ENCODE measurements at regions not wholly inside any gene's neighbourhood (a gene's known extent, or its start where the extent isn't known, plus 50 kb on each side); places are given as distances from the start of the nearest gene placed in this dataset.
"Not testable (repeated sequence)": the region's sequence is repeated elsewhere in the genome, so short reads cannot be mapped to it uniquely, and the experiment has no call there.

- not testable (repeated sequence) for H2AK5ac ChIP-seq (ENCODE audit: insufficient read length, low read length); H3K27me3 ChIP-seq (ENCODE audit: insufficient read depth, low read length); H3K23ac ChIP-seq (ENCODE audit: insufficient read length, low read depth, low read length); H3K18ac ChIP-seq (ENCODE audit: insufficient read length, low read depth, low read length); H2BK5ac ChIP-seq (ENCODE audit: insufficient read length, low read length); H4K91ac ChIP-seq (ENCODE audit: insufficient read length, low read depth, low read length); H2AFZ ChIP-seq (ENCODE audit: low read length); H2BK15ac ChIP-seq (ENCODE audit: low read depth, low read length); H3K79me1 ChIP-seq (ENCODE audit: insufficient read depth, low read depth, low read length, poor library complexity, severe bottlenecking); DNase-seq; H3K9me3 Mint-ChIP-seq; H4K5ac ChIP-seq (ENCODE audit: insufficient read length, low read depth, low read length); H3K14ac ChIP-seq (ENCODE audit: insufficient read depth, low read length); H2BK20ac ChIP-seq (ENCODE audit: low read depth, low read length, poor library complexity, severe bottlenecking); H3K9me3 ChIP-seq (ENCODE audit: control insufficient read depth, low read depth, low read length); H4K8ac ChIP-seq (replicated peaks; ENCODE audit: insufficient read length, low read depth, low read length); H2BK120ac ChIP-seq (ENCODE audit: low read depth, low read length, poor library complexity, severe bottlenecking); H3K56ac ChIP-seq (ENCODE audit: insufficient read length, low read depth, low read length); H3K27me3 Mint-ChIP-seq (ENCODE audit: low read depth); H2BK12ac ChIP-seq (ENCODE audit: insufficient read length, low read depth, low read length); H3K4ac ChIP-seq (ENCODE audit: low read depth, low read length); H4K20me1 ChIP-seq (ENCODE audit: control insufficient read depth, insufficient read depth, insufficient read length); H3T11ph ChIP-seq (ENCODE audit: low read length); H3K4me1 ChIP-seq (ENCODE audit: insufficient read depth, low read length)
- peaks cover 12 to 36% (median 15%) of the 10 kb centered on the region in 3 experiments; a peak in 6 of 7 replicates for H3K36me3 Mint-ChIP-seq (ENCODE audit: insufficient read depth in 1 of 3, low read depth in 3 of 3)
- H3K4me3 Mint-ChIP-seq = peak overlapping the region; percentile 75 to 76
- peak overlapping the region; percentile 91 to 97 (median 97) for H3K27ac Mint-ChIP-seq
- H3K79me2 ChIP-seq (ENCODE audit: insufficient read depth, low read length) = peaks cover 39% of the 10 kb centered on the region
- WGBS (ENCODE audit: extremely low coverage, insufficient read length, low lambda C conversion rate) = no CpG with 5 or more reads among the region's 12 CpGs
- H3K4me2 ChIP-seq (ENCODE audit: insufficient read depth, insufficient read length, low read length) = peak overlapping the region; percentile 99
- H3K9ac ChIP-seq (ENCODE audit: extremely low read depth, insufficient read length, low read length) = peak overlapping the region; percentile 51
- peaks cover 20% of the 10 kb centered on the region for H3K23me2 ChIP-seq (ENCODE audit: insufficient read length, low read depth, low read length, poor library complexity, severe bottlenecking)
- peaks cover 55 to 58% of the 10 kb centered on the region in 2 experiments for H3K4me1 Mint-ChIP-seq
- peak overlapping the region; percentile 60 for H3K27ac ChIP-seq (ENCODE audit: insufficient read length, low read depth, low read length)
Observed at GRCh38 chr2:7878266-7878665, 803.6 kb upstream of the ID2 start.

All from H9 (cell line).